ENCODE measurements at regions not wholly inside any gene's neighbourhood (a gene's known extent, or its start where the extent isn't known, plus 50 kb on each side); places are given as distances from the start of the nearest gene placed in this dataset.

- TF ChIP-seq CREB1 (IDR thresholded peaks at IDR 0.05; ENCODE audit: low read depth) (no peak), ATF2 (IDR thresholded peaks at IDR 0.05; ENCODE audit: low read length) (no peak), MYC (IDR thresholded peaks at IDR 0.05; ENCODE audit: insufficient read depth, insufficient read length, insufficient replicate concordance, low read length, severe bottlenecking) (no peak), POLR2A (IDR thresholded peaks at IDR 0.05; ENCODE audit: low read depth, low read length) (no peak), BRCA1 (IDR thresholded peaks at IDR 0.05; ENCODE audit: low read depth, low read length) (no peak), RELA (IDR thresholded peaks at IDR 0.05; ENCODE audit: borderline replicate concordance, partially characterized antibody) (no peak), EZH2 (IDR thresholded peaks at IDR 0.05; ENCODE audit: borderline replicate concordance, control insufficient read depth, low read depth, low read length) (no peak), CTCF (IDR thresholded peaks at IDR 0.05 in 2 of 3, conservative IDR thresholded peaks at IDR 0.05 in 1 of 3; ENCODE audit: control insufficient read depth in 2 of 3, extremely low read depth in 1 of 3, insufficient read depth in 1 of 3, low read depth in 3 of 3, low read length in 3 of 3) (no peak), TCF3 (IDR thresholded peaks at IDR 0.05; ENCODE audit: borderline replicate concordance, insufficient read depth, low read depth, low read length) (no peak), CHD2 (IDR thresholded peaks at IDR 0.05; ENCODE audit: borderline replicate concordance, low read depth, low read length) (no peak)
Observed at GRCh38 chr3:153072856-153073255, 89.2 kb upstream of the RAP2B start.

Data from GM12878 (cell line).